Hepatocyte (in vitro differentiated cells): ENCODE measurements at regions not wholly inside any gene's neighbourhood (a gene's known extent, or its start where the extent isn't known, plus 50 kb on each side); places are given as distances from the start of the nearest gene placed in this dataset.
"Not testable (repeated sequence)": the region's sequence is repeated elsewhere in the genome, so short reads cannot be mapped to it uniquely, and the experiment has no call there.

Source experiments
- DNase-seq: peaks from one replicate; pipeline ENCODE4 v3.0.0-alpha.2; 2016; ENCODE audit warnings: low spot score
- H2AFZ ChIP-seq: fragments of 200-600 bp; sonication (generic); 2 replicates; pipeline ENCODE4 v1.6.0; 2016; ENCODE audit warnings: antibody characterized with exemption, mild to moderate bottlenecking
- H3K27ac ChIP-seq: fragments of 200-600 bp; sonication (generic); 2 replicates; pipeline ENCODE4 v1.5.1; 2016; ENCODE audit warnings: mild to moderate bottlenecking
- H3K27me3 ChIP-seq: fragments of 200-600 bp; sonication (generic); 2 replicates; pipeline ENCODE4 v1.6.1; 2016
- H3K36me3 ChIP-seq: fragments of 200-600 bp; sonication (generic); replicated peaks from 2 replicates; pipeline ENCODE4 v1.5.1; 2016; ENCODE audit warnings: low read depth; ENCODE audit not compliant: insufficient read depth
- H3K4me1 ChIP-seq: fragments of 200-600 bp; sonication (generic); 2 replicates; pipeline ENCODE4 v1.5.1; 2016; ENCODE audit warnings: mild to moderate bottlenecking, moderate library complexity; ENCODE audit not compliant: insufficient read depth
- H3K4me2 ChIP-seq: fragments of 200-600 bp; sonication (generic); 2 replicates; pipeline ENCODE4 v1.6.0; 2016
- H3K4me3 ChIP-seq: fragments of 200-600 bp; sonication (generic); 2 replicates; pipeline ENCODE4 v1.5.1; 2016; ENCODE audit warnings: mild to moderate bottlenecking
- H3K79me2 ChIP-seq: fragments of 200-600 bp; sonication (generic); 2 replicates; pipeline ENCODE4 v1.6.0; 2017; ENCODE audit warnings: mild to moderate bottlenecking
- H3K9me2 ChIP-seq: fragments of 200-600 bp; sonication (generic); replicated peaks from 2 replicates; pipeline ENCODE4 v1.6.0; 2017; ENCODE audit warnings: mild to moderate bottlenecking; ENCODE audit not compliant: insufficient read depth
- H3K9me3 ChIP-seq: fragments of 200-600 bp; sonication (generic); 2 replicates; pipeline ENCODE4 v1.5.1; 2016; ENCODE audit warnings: low read depth, mild to moderate bottlenecking
- H4K20me1 ChIP-seq: fragments of 200-600 bp; sonication (generic); 2 replicates; pipeline ENCODE4 v1.6.0; 2016; ENCODE audit warnings: mild to moderate bottlenecking; ENCODE audit not compliant: insufficient read depth, poor library complexity, severe bottlenecking
- EZH2 ChIP-seq: fragments of 200-600 bp; sonication (generic); IDR thresholded peaks from 2 replicates; pipeline ENCODE4 v1.6.1; 2016; ENCODE audit warnings: antibody characterized with exemption, mild to moderate bottlenecking, borderline replicate concordance
- EZH2phosphoT487 ChIP-seq: fragments of 200-600 bp; sonication (generic); IDR thresholded peaks from one replicate; pipeline ENCODE4 v1.6.1; 2018; ENCODE audit warnings: antibody characterized with exemption, mild to moderate bottlenecking, low read depth, moderate library complexity; ENCODE audit not compliant: unreplicated experiment, severe bottlenecking
- WGBS: methylation state at CpG from one replicate; pipeline ENCODE4 v1.1.6; 2016; ENCODE audit warnings: low lambda C conversion rate; ENCODE audit errors: missing lambda C conversion rate; 5-methylcytosine and 5-hydroxymethylcytosine counted together
- TF ChIP-seq, protein P1 (sequence below): fragments of 200-600 bp; sonication (generic); IDR thresholded peaks from 2 replicates; pipeline ENCODE4 v1.5.1; 2016; ENCODE audit warnings: antibody characterized with exemption, mild to moderate bottlenecking; ENCODE audit not compliant: poor library complexity

DNA sequence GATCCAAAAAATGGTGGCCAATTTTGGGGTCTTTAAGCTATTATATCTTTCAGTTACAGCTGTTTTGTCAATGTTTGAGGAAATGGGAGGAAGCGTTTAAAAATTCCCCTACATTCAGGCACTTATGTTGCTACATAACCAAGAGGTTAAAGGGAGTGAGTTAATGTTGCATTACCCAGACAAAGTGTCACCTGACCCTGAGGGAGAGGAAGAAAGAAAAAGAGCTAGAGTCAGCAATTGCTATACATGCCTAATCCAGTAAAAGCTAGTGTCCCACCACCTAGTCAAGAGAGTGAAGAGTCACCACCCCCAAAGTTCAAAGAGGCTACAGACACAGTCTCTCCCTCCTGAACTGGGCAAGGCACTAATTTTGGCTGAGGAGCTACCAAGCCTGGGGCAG is 69.5 kb upstream of the ZNF92 start:
- TF ChIP-seq, protein P1, sequence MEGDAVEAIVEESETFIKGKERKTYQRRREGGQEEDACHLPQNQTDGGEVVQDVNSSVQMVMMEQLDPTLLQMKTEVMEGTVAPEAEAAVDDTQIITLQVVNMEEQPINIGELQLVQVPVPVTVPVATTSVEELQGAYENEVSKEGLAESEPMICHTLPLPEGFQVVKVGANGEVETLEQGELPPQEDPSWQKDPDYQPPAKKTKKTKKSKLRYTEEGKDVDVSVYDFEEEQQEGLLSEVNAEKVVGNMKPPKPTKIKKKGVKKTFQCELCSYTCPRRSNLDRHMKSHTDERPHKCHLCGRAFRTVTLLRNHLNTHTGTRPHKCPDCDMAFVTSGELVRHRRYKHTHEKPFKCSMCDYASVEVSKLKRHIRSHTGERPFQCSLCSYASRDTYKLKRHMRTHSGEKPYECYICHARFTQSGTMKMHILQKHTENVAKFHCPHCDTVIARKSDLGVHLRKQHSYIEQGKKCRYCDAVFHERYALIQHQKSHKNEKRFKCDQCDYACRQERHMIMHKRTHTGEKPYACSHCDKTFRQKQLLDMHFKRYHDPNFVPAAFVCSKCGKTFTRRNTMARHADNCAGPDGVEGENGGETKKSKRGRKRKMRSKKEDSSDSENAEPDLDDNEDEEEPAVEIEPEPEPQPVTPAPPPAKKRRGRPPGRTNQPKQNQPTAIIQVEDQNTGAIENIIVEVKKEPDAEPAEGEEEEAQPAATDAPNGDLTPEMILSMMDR, result no peak
- no peak for TF ChIP-seq EZH2
- no peak for TF ChIP-seq EZH2phosphoT487
- no peaks in the 10 kb centered on the region for H4K20me1 ChIP-seq
- WGBS, result 90% methylated on average over 1 of the region's 1 CpG
- H3K4me2 ChIP-seq, result no peak overlapping the region
- H3K27me3 ChIP-seq, result no peaks in the 10 kb centered on the region
- no peak overlapping the region for H3K27ac ChIP-seq
- H2AFZ ChIP-seq, result no peak overlapping the region
- H3K4me1 ChIP-seq, result no peaks in the 10 kb centered on the region
- no peaks in the 10 kb centered on the region for H3K79me2 ChIP-seq
- no peaks in the 10 kb centered on the region for H3K9me3 ChIP-seq
- H3K9me2 ChIP-seq, result no peaks in the 10 kb centered on the region
- DNase-seq, result no peak
- H3K4me3 ChIP-seq, result no peak overlapping the region
- no peaks in the 10 kb centered on the region for H3K36me3 ChIP-seq

DNA sequence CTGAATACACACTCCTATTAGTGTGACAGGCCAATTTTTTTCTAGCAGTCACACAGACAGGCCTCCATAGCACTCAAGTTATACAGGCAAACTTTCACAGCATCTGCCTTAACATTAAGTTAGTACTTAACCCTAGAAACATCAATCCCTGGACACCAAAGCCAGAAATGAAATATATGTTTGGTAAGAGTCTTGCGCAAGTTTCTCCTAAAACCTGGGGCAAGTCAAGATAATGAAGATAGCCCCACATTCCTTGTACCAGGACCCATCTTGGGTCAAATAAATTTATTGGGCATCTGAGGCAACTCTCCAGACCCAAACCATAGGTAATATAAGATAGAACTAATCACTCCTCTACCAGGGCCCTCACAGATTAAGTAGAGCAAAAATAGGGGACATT is 70.8 kb upstream of the ZNF92 start:
- Histone ChIP-seq H2AFZ (no peak overlapping the region), H3K27me3 (no peaks in the 10 kb centered on the region), H3K4me3 (no peak overlapping the region), H3K36me3 (no peaks in the 10 kb centered on the region), H3K4me1 (no peaks in the 10 kb centered on the region), H3K4me2 (no peak overlapping the region), H3K9me3 (no peaks in the 10 kb centered on the region), H4K20me1 (no peaks in the 10 kb centered on the region), H3K9me2 (no peaks in the 10 kb centered on the region), H3K79me2 (no peaks in the 10 kb centered on the region), H3K27ac (no peak overlapping the region)
- DNase-seq, result no peak
- 100% methylated on average over 1 of the region's 1 CpG for WGBS
- TF ChIP-seq EZH2phosphoT487 (no peak), EZH2 (no peak)
- TF ChIP-seq, protein P1, result no peak

DNA sequence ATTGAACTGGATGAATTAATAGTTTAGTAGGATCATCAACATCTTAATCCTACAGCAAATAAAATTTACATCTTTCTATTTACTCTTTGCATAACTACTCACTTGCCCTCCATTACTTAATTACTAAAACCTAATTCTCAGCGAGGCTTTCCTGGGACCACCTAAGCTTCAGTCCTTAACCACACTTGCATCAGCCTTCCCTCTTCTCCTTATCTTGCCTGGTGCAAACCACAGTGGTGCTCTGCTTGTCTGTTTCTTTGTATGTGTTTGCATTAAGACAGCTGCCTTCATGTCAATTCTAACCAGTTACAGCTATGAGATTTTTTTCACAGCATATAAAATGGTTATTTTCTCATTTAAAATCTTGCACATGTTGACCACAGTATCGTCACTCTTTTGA is 72.6 kb upstream of the ZNF92 start:
- H3K4me3 ChIP-seq, result no peak overlapping the region
- no peak overlapping the region for H3K27ac ChIP-seq
- no peaks in the 10 kb centered on the region for H3K4me1 ChIP-seq
- no peaks in the 10 kb centered on the region for H3K9me3 ChIP-seq
- DNase-seq, result no peak
- no peaks in the 10 kb centered on the region for H3K36me3 ChIP-seq
- no peaks in the 10 kb centered on the region for H3K9me2 ChIP-seq
- H4K20me1 ChIP-seq, result no peaks in the 10 kb centered on the region
- H2AFZ ChIP-seq, result no peak overlapping the region
- 48% methylated on average over 2 of the region's 2 CpGs for WGBS
- H3K79me2 ChIP-seq, result no peaks in the 10 kb centered on the region
- H3K4me2 ChIP-seq, result no peak overlapping the region
- no peaks in the 10 kb centered on the region for H3K27me3 ChIP-seq
- TF ChIP-seq EZH2 (no peak), EZH2phosphoT487 (no peak)
- TF ChIP-seq, protein P1, result no peak

DNA sequence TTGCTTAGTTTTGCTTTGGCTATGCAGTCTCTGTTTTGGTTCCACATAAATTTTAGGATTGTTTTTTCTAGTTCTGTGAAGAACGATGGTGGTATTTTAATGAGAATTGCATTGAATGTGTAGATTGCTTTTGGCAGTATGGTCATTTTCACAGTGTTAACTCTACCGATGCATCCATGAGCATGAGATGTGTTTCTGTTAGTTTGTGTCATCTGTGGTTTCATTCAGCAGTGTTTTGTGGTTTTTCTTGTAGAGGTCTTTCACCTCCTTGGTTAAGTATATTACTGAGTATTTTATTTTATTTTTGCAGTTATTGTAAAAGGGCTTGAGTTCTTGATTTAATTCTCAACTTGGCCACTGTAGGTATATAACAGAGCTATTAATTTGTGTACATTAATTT is 78.2 kb upstream of the ZNF92 start:
- 95% methylated on average over 2 of the region's 2 CpGs for WGBS
- H3K9me2 ChIP-seq, result no peaks in the 10 kb centered on the region

DNA sequence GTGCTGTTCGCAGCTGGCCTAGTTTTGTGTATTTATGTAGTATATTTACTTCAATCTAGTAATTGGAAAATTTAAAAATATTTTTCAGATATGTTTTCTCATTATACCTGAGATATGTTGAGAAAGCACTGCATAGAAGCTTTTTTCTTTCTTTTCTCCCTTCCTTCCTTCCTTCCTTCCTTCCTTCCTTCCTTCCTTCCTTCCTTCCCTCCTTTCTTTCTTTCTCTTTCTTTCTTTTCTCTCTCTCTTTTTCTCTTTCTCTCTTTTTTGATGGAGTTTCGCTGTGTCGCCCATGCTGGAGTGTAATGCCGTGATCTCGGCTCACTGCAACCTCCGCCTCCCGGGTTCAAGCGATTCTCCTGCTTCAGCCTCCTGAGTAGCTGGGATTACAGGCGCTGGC is 83.3 kb upstream of the ZNF92 start:
- 96% methylated on average over 9 of the region's 9 CpGs for WGBS
- H3K9me2 ChIP-seq, H3K79me2 ChIP-seq, DNase-seq, H2AFZ ChIP-seq, H3K36me3 ChIP-seq, H3K4me3 ChIP-seq, H3K9me3 ChIP-seq, H3K4me1 ChIP-seq, H4K20me1 ChIP-seq, H3K4me2 ChIP-seq, H3K27ac ChIP-seq, H3K27me3 ChIP-seq: not testable (repeated sequence)

More for the DNA sequence above, 78.2 kb upstream of the ZNF92 start:
- Histone ChIP-seq H3K27me3 (no peaks in the 10 kb centered on the region), H4K20me1 (no peaks in the 10 kb centered on the region), H2AFZ (no peak overlapping the region), H3K36me3 (no peaks in the 10 kb centered on the region), H3K9me3 (no peaks in the 10 kb centered on the region), H3K4me2 (no peak overlapping the region), H3K4me3 (no peak overlapping the region), H3K27ac (no peak overlapping the region), H3K4me1 (no peaks in the 10 kb centered on the region), H3K79me2 (no peaks in the 10 kb centered on the region)
- TF ChIP-seq EZH2, result no peak
- TF ChIP-seq, protein P1, result no peak
- TF ChIP-seq EZH2phosphoT487, result no peak
- no peak for DNase-seq
